K562 (cell line): ENCODE measurements at regions not wholly inside any gene's neighbourhood (a gene's known extent, or its start where the extent isn't known, plus 50 kb on each side); places are given as distances from the start of the nearest gene placed in this dataset.

Source experiments
- BDP1 ChIP-seq: IDR thresholded peaks from 3 replicates; pipeline ENCODE4 v1.6.1; 2011; ENCODE audit not compliant: insufficient read length, insufficient read depth
- BRD9 ChIP-seq: fragments of 450-650 bp; IDR thresholded peaks from 2 replicates; pipeline ENCODE4 v1.6.1; 2018; ENCODE audit warnings: low read depth; ENCODE audit not compliant: partially characterized antibody
- FOXK2 ChIP-seq, 2 experiments: fragments of 450-650 bp; IDR thresholded peaks in 1 of 2; conservative IDR thresholded peaks in 1 of 2; 2 replicates each; pipeline ENCODE4 v1.6.1; 2016; ENCODE audit warnings: low read depth in 2 of 2, mild to moderate bottlenecking in 1 of 2
- JUND ChIP-seq, 2 experiments: IDR thresholded peaks; 2 replicates in 1 of 2; 3 replicates in 1 of 2; pipeline ENCODE4 v1.6.1; 2011; ENCODE audit warnings: borderline replicate concordance in 2 of 2, low read depth in 2 of 2, low read length in 2 of 2, improper control_type of control experiment in 1 of 2, missing biosample characterization in 1 of 2, missing genetic modification characterization in 1 of 2, missing genetic modification reagents in 1 of 2
- NCOA6 ChIP-seq: fragments of 450-650 bp; IDR thresholded peaks from 2 replicates; pipeline ENCODE4 v1.6.1; 2017; ENCODE audit warnings: mild to moderate bottlenecking
- ZNF507 ChIP-seq: conservative IDR thresholded peaks from 2 replicates; pipeline ENCODE4 v1.6.1; 2017; ENCODE audit warnings: missing genetic modification characterization, missing compliant biosample characterization
- TF ChIP-seq, protein P1 (sequence below): fragments of 200-600 bp; sonication (generic); IDR thresholded peaks from one replicate; pipeline ENCODE4 v1.6.1; 2012; ENCODE audit warnings: mild to moderate bottlenecking, low read depth, low read length, inconsistent platforms
- TF ChIP-seq, protein P2 (sequence below): sonication (generic); formaldehyde crosslinking; IDR thresholded peaks from 2 replicates; pipeline ENCODE4 v1.8.0; 2023; ENCODE audit warnings: mild to moderate bottlenecking, missing genetic modification reagents
- TF ChIP-seq, protein P3 (sequence below): fragments of 250-450 bp; sonication (Bioruptor Pico); IDR thresholded peaks from 2 replicates; pipeline ENCODE4 v1.9.0; 2021; ENCODE audit warnings: mild to moderate bottlenecking

DNA sequence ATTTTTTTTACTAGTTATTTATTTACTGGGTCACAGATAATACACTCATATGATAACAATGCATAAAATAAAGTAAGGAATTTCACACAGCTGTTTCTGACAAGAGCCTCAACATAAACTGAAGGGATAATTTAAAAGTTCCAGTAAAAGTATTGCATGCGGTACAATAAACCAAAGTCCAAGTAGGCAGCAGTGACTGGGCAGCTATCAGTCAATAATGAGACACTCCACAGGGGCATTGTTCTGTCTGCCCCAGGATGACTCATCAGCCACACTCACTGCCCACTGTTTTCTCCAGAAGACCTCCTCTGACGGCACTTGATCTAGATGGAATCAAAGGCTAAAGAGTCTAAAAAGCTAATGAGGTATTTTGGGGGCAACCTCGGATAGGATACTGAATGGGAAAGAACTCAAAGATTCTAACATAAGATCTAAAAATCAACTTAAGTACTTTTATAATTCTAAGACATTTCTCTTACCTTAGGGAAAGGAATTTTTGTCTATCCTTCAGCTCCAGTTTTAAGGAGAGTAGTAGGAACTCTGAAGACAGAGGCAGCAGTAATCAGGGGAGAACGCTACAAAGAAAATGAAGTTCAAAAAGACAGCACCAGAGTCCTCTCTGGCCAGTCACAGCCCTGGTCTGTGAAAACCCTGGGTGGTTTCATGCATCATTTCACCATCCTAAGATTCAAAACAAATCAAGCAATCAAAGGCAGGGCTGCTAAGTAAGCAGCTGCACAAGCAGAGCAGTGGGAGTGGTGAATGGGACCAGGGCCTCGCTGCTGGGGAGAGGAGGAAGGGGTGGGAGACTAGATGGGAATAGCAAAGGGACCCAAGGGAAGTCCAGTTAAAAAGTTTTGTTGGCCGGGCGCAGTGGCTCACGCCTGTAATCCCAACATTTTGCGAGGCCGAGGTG, 175.1 kb downstream of the AVL9 start (continued):
- TF ChIP-seq, protein P1, sequence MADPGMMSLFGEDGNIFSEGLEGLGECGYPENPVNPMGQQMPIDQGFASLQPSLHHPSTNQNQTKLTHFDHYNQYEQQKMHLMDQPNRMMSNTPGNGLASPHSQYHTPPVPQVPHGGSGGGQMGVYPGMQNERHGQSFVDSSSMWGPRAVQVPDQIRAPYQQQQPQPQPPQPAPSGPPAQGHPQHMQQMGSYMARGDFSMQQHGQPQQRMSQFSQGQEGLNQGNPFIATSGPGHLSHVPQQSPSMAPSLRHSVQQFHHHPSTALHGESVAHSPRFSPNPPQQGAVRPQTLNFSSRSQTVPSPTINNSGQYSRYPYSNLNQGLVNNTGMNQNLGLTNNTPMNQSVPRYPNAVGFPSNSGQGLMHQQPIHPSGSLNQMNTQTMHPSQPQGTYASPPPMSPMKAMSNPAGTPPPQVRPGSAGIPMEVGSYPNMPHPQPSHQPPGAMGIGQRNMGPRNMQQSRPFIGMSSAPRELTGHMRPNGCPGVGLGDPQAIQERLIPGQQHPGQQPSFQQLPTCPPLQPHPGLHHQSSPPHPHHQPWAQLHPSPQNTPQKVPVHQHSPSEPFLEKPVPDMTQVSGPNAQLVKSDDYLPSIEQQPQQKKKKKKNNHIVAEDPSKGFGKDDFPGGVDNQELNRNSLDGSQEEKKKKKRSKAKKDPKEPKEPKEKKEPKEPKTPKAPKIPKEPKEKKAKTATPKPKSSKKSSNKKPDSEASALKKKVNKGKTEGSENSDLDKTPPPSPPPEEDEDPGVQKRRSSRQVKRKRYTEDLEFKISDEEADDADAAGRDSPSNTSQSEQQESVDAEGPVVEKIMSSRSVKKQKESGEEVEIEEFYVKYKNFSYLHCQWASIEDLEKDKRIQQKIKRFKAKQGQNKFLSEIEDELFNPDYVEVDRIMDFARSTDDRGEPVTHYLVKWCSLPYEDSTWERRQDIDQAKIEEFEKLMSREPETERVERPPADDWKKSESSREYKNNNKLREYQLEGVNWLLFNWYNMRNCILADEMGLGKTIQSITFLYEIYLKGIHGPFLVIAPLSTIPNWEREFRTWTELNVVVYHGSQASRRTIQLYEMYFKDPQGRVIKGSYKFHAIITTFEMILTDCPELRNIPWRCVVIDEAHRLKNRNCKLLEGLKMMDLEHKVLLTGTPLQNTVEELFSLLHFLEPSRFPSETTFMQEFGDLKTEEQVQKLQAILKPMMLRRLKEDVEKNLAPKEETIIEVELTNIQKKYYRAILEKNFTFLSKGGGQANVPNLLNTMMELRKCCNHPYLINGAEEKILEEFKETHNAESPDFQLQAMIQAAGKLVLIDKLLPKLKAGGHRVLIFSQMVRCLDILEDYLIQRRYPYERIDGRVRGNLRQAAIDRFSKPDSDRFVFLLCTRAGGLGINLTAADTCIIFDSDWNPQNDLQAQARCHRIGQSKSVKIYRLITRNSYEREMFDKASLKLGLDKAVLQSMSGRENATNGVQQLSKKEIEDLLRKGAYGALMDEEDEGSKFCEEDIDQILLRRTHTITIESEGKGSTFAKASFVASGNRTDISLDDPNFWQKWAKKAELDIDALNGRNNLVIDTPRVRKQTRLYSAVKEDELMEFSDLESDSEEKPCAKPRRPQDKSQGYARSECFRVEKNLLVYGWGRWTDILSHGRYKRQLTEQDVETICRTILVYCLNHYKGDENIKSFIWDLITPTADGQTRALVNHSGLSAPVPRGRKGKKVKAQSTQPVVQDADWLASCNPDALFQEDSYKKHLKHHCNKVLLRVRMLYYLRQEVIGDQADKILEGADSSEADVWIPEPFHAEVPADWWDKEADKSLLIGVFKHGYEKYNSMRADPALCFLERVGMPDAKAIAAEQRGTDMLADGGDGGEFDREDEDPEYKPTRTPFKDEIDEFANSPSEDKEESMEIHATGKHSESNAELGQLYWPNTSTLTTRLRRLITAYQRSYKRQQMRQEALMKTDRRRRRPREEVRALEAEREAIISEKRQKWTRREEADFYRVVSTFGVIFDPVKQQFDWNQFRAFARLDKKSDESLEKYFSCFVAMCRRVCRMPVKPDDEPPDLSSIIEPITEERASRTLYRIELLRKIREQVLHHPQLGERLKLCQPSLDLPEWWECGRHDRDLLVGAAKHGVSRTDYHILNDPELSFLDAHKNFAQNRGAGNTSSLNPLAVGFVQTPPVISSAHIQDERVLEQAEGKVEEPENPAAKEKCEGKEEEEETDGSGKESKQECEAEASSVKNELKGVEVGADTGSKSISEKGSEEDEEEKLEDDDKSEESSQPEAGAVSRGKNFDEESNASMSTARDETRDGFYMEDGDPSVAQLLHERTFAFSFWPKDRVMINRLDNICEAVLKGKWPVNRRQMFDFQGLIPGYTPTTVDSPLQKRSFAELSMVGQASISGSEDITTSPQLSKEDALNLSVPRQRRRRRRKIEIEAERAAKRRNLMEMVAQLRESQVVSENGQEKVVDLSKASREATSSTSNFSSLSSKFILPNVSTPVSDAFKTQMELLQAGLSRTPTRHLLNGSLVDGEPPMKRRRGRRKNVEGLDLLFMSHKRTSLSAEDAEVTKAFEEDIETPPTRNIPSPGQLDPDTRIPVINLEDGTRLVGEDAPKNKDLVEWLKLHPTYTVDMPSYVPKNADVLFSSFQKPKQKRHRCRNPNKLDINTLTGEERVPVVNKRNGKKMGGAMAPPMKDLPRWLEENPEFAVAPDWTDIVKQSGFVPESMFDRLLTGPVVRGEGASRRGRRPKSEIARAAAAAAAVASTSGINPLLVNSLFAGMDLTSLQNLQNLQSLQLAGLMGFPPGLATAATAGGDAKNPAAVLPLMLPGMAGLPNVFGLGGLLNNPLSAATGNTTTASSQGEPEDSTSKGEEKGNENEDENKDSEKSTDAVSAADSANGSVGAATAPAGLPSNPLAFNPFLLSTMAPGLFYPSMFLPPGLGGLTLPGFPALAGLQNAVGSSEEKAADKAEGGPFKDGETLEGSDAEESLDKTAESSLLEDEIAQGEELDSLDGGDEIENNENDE, result no peak
- peak; percentile 94 for TF ChIP-seq JUND (IDR thresholded peaks at IDR 0.05; ENCODE audit: borderline replicate concordance, low read depth, low read length)
- TF ChIP-seq JUND (tag; IDR thresholded peaks at IDR 0.05; ENCODE audit: borderline replicate concordance, low read depth, low read length), result peak; percentile 87; the same call in 2 of the 3 replicates
- no peak for TF ChIP-seq BDP1
- TF ChIP-seq, protein P2, sequence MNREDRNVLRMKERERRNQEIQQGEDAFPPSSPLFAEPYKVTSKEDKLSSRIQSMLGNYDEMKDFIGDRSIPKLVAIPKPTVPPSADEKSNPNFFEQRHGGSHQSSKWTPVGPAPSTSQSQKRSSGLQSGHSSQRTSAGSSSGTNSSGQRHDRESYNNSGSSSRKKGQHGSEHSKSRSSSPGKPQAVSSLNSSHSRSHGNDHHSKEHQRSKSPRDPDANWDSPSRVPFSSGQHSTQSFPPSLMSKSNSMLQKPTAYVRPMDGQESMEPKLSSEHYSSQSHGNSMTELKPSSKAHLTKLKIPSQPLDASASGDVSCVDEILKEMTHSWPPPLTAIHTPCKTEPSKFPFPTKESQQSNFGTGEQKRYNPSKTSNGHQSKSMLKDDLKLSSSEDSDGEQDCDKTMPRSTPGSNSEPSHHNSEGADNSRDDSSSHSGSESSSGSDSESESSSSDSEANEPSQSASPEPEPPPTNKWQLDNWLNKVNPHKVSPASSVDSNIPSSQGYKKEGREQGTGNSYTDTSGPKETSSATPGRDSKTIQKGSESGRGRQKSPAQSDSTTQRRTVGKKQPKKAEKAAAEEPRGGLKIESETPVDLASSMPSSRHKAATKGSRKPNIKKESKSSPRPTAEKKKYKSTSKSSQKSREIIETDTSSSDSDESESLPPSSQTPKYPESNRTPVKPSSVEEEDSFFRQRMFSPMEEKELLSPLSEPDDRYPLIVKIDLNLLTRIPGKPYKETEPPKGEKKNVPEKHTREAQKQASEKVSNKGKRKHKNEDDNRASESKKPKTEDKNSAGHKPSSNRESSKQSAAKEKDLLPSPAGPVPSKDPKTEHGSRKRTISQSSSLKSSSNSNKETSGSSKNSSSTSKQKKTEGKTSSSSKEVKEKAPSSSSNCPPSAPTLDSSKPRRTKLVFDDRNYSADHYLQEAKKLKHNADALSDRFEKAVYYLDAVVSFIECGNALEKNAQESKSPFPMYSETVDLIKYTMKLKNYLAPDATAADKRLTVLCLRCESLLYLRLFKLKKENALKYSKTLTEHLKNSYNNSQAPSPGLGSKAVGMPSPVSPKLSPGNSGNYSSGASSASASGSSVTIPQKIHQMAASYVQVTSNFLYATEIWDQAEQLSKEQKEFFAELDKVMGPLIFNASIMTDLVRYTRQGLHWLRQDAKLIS (CRISPR knock-in tag), result no peak
- 0 out of 4 replicates have a peak, but pooled peaks of 1 of the 2 experiments have one; percentile 10 for TF ChIP-seq FOXK2 (conservative IDR thresholded peaks at IDR 0.05 in 1 of 2, IDR thresholded peaks at IDR 0.05 in 1 of 2; ENCODE audit: low read depth in 2 of 2)
- no peak for TF ChIP-seq ZNF507 (tag)
- TF ChIP-seq, protein P3, sequence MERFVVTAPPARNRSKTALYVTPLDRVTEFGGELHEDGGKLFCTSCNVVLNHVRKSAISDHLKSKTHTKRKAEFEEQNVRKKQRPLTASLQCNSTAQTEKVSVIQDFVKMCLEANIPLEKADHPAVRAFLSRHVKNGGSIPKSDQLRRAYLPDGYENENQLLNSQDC (CRISPR knock-in tag), result no peak
- TF ChIP-seq NCOA6, result no peak
- TF ChIP-seq BRD9, result no peak
